HEK293 (cell line): ENCODE measurements at regions not wholly inside any gene's neighbourhood (a gene's known extent, or its start where the extent isn't known, plus 50 kb on each side); places are given as distances from the start of the nearest gene placed in this dataset.

ENCODE experiments used
- CTCF ChIA-PET: fragments of 350-600 bp; formaldehyde crosslinking; extraction: SDS; loops from one replicate; lab custom pipeline; 2021; ENCODE audit warnings: antibody characterized with exemption; lab: Yijun Ruan, JAX
- POLR2A ChIA-PET: fragments of 300-600 bp; formaldehyde crosslinking; extraction: SDS; loops from one replicate; lab custom pipeline; 2020; ENCODE audit warnings: antibody characterized with exemption, inconsistent platforms; lab: Yijun Ruan, JAX
- H3K27ac ChIP-seq: fragments of 200-500 bp; sonication (Bioruptor generic); 2 replicates; pipeline ENCODE4 v1.5.1; 2014; ENCODE audit warnings: low read depth, low read length, control low read depth, inconsistent platforms; ENCODE audit errors: extremely low read depth
- H3K36me3 ChIP-seq, 2 experiments: fragments of 200-500 bp in 1 of 2; sonication (Bioruptor generic) in 1 of 2; 1 replicate in 1 of 2; 2 replicates in 1 of 2; pipeline ENCODE4 v1.5.1; 2014 to 2017; ENCODE audit warnings: inconsistent platforms in 2 of 2, low read length in 2 of 2; ENCODE audit not compliant: control insufficient read depth in 2 of 2, insufficient read depth in 1 of 2
- H3K4me1 ChIP-seq: fragments of 200-500 bp; sonication (Bioruptor generic); 2 replicates; pipeline ENCODE4 v1.5.1; 2014; ENCODE audit warnings: mild to moderate bottlenecking, low read length, inconsistent platforms; ENCODE audit not compliant: control insufficient read depth, insufficient read depth
- H3K4me3 ChIP-seq: 2 replicates; pipeline ENCODE4 v1.5.1; 2011; ENCODE audit warnings: low read depth, mild to moderate bottlenecking, control low read depth, low read length, moderate library complexity
- H3K9me3 ChIP-seq: fragments of 200-500 bp; sonication (Bioruptor generic); 2 replicates; pipeline ENCODE4 v1.5.1; 2014; ENCODE audit warnings: low read depth, low read length, inconsistent platforms; ENCODE audit not compliant: control insufficient read depth, insufficient read depth
- FEZF1 ChIP-seq: fragments of 450-650 bp; formaldehyde crosslinking; IDR thresholded peaks from 2 replicates; pipeline ENCODE4 v1.5.1; 2016; ENCODE audit warnings: missing biosample characterization, missing genetic modification characterization
- GFI1B ChIP-seq: fragments of 450-650 bp; formaldehyde crosslinking; IDR thresholded peaks from 2 replicates; pipeline ENCODE4 v1.5.1; 2016; ENCODE audit warnings: missing biosample characterization, missing genetic modification characterization
- GLIS1 ChIP-seq: fragments of 450-650 bp; formaldehyde crosslinking; IDR thresholded peaks from 2 replicates; pipeline ENCODE4 v1.5.1; 2016; ENCODE audit warnings: missing biosample characterization, missing genetic modification characterization
- HOXC10 ChIP-seq: sonication (generic); formaldehyde crosslinking; IDR thresholded peaks from 2 replicates; pipeline ENCODE4 v1.8.1; 2023; ENCODE audit warnings: mild to moderate bottlenecking, missing genetic modification reagents
- INSM2 ChIP-seq: fragments of 450-650 bp; formaldehyde crosslinking; IDR thresholded peaks from 2 replicates; pipeline ENCODE4 v1.5.1; 2016; ENCODE audit warnings: missing biosample characterization, missing genetic modification characterization
- MEIS1 ChIP-seq: sonication (generic); formaldehyde crosslinking; IDR thresholded peaks from 2 replicates; pipeline ENCODE4 v1.8.1; 2022; ENCODE audit warnings: missing genetic modification reagents, mild to moderate bottlenecking, borderline replicate concordance
- MYNN ChIP-seq: fragments of 450-650 bp; formaldehyde crosslinking; IDR thresholded peaks from 2 replicates; pipeline ENCODE4 v1.5.1; 2016; ENCODE audit warnings: missing biosample characterization, missing genetic modification characterization, borderline replicate concordance
- REPIN1 ChIP-seq: fragments of 450-650 bp; formaldehyde crosslinking; IDR thresholded peaks from 2 replicates; pipeline ENCODE4 v1.5.1; 2017; ENCODE audit warnings: missing biosample characterization, missing genetic modification characterization, low read depth
- ZBTB48 ChIP-seq: fragments of 450-650 bp; formaldehyde crosslinking; IDR thresholded peaks from 2 replicates; pipeline ENCODE4 v1.5.1; 2016; ENCODE audit warnings: missing biosample characterization, missing genetic modification characterization
- ZFP3 ChIP-seq: fragments of 450-650 bp; formaldehyde crosslinking; IDR thresholded peaks from 2 replicates; pipeline ENCODE4 v1.5.1; 2016; ENCODE audit warnings: low read depth, missing biosample characterization, missing genetic modification characterization
- ZFP69B ChIP-seq: fragments of 450-650 bp; formaldehyde crosslinking; IDR thresholded peaks from 2 replicates; pipeline ENCODE4 v1.5.1; 2016; ENCODE audit warnings: missing biosample characterization, missing genetic modification characterization
- ZNF112 ChIP-seq: fragments of 450-650 bp; formaldehyde crosslinking; IDR thresholded peaks from 2 replicates; pipeline ENCODE4 v1.5.0; 2017; ENCODE audit warnings: missing biosample characterization, missing genetic modification characterization
- ZNF341 ChIP-seq: fragments of 450-650 bp; formaldehyde crosslinking; IDR thresholded peaks from 2 replicates; pipeline ENCODE4; 2016; ENCODE audit warnings: low read depth, missing biosample characterization, missing genetic modification characterization
- ZNF510 ChIP-seq: fragments of 450-650 bp; formaldehyde crosslinking; IDR thresholded peaks from 2 replicates; pipeline ENCODE4 v1.5.1; 2018; ENCODE audit warnings: mild to moderate bottlenecking, missing genetic modification characterization, missing biosample characterization; ENCODE audit not compliant: insufficient replicate concordance
- ZNF585B ChIP-seq: fragments of 450-650 bp; formaldehyde crosslinking; IDR thresholded peaks from 2 replicates; pipeline ENCODE4 v1.5.1; 2016; ENCODE audit warnings: missing biosample characterization, missing genetic modification characterization
- ZNF600 ChIP-seq: fragments of 450-650 bp; formaldehyde crosslinking; IDR thresholded peaks from 2 replicates; pipeline ENCODE4 v1.5.1; 2016; ENCODE audit warnings: missing biosample characterization, missing genetic modification characterization
- ZNF660 ChIP-seq: fragments of 450-650 bp; IDR thresholded peaks from 2 replicates; pipeline ENCODE4 v1.5.1; 2018; ENCODE audit warnings: missing biosample characterization, mild to moderate bottlenecking, missing genetic modification characterization
- ZNF747 ChIP-seq: fragments of 450-650 bp; formaldehyde crosslinking; IDR thresholded peaks from 2 replicates; pipeline ENCODE4 v1.5.1; 2016; ENCODE audit warnings: missing biosample characterization, missing genetic modification characterization
- ZNF776 ChIP-seq: fragments of 450-650 bp; formaldehyde crosslinking; IDR thresholded peaks from 2 replicates; pipeline ENCODE4 v1.5.0; 2017; ENCODE audit warnings: missing biosample characterization, missing genetic modification characterization, borderline replicate concordance
- ZNF785 ChIP-seq: fragments of 450-650 bp; formaldehyde crosslinking; IDR thresholded peaks from 2 replicates; pipeline ENCODE4 v1.5.1; 2016; ENCODE audit warnings: missing biosample characterization, missing genetic modification characterization
- ZNF830 ChIP-seq: fragments of 450-650 bp; IDR thresholded peaks from 2 replicates; pipeline ENCODE4 v1.5.0; 2018; ENCODE audit warnings: missing biosample characterization, missing genetic modification characterization, low read depth, mild to moderate bottlenecking, moderate library complexity
- TF ChIP-seq, protein P1 (sequence below): fragments of 450-650 bp; formaldehyde crosslinking; conservative IDR thresholded peaks from 2 replicates; pipeline ENCODE4 v1.5.1; 2016; ENCODE audit warnings: low read depth, missing biosample characterization, missing genetic modification characterization
- TF ChIP-seq, protein P2 (sequence below): fragments of 450-650 bp; formaldehyde crosslinking; IDR thresholded peaks from 2 replicates; pipeline ENCODE4 v1.5.1; 2016; ENCODE audit warnings: missing biosample characterization, missing genetic modification characterization, low read depth
- TF ChIP-seq, protein P3 (sequence below): IDR thresholded peaks from 2 replicates; pipeline ENCODE4 v1.6.1; 2011; ENCODE audit warnings: mild to moderate bottlenecking, low read depth, low read length, borderline replicate concordance

- no peak overlapping the region for H3K4me3 ChIP-seq
- no peaks in the 10 kb centered on the region for H3K36me3 ChIP-seq
- TF ChIP-seq GLIS1 (no peak), MYNN (tag by site-specific recombination) (no peak), INSM2 (tag by site-specific recombination) (no peak), ZNF830 (tag by site-specific recombination) (no peak), ZNF341 (tag by site-specific recombination) (no peak), ZNF510 (tag by site-specific recombination) (no peak), ZFP69B (tag by site-specific recombination) (no peak), ZNF776 (tag by site-specific recombination) (no peak), REPIN1 (tag by site-specific recombination) (no peak), HOXC10 (CRISPR knock-in tag) (no peak), ZNF747 (tag by site-specific recombination) (no peak)
- TF ChIP-seq, protein P1, sequence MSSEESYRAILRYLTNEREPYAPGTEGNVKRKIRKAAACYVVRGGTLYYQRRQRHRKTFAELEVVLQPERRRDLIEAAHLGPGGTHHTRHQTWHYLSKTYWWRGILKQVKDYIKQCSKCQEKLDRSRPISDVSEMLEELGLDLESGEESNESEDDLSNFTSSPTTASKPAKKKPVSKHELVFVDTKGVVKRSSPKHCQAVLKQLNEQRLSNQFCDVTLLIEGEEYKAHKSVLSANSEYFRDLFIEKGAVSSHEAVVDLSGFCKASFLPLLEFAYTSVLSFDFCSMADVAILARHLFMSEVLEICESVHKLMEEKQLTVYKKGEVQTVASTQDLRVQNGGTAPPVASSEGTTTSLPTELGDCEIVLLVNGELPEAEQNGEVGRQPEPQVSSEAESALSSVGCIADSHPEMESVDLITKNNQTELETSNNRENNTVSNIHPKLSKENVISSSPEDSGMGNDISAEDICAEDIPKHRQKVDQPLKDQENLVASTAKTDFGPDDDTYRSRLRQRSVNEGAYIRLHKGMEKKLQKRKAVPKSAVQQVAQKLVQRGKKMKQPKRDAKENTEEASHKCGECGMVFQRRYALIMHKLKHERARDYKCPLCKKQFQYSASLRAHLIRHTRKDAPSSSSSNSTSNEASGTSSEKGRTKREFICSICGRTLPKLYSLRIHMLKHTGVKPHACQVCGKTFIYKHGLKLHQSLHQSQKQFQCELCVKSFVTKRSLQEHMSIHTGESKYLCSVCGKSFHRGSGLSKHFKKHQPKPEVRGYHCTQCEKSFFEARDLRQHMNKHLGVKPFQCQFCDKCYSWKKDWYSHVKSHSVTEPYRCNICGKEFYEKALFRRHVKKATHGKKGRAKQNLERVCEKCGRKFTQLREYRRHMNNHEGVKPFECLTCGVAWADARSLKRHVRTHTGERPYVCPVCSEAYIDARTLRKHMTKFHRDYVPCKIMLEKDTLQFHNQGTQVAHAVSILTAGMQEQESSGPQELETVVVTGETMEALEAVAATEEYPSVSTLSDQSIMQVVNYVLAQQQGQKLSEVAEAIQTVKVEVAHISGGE (tag by site-specific recombination) = no peak
- TF ChIP-seq, protein P2, sequence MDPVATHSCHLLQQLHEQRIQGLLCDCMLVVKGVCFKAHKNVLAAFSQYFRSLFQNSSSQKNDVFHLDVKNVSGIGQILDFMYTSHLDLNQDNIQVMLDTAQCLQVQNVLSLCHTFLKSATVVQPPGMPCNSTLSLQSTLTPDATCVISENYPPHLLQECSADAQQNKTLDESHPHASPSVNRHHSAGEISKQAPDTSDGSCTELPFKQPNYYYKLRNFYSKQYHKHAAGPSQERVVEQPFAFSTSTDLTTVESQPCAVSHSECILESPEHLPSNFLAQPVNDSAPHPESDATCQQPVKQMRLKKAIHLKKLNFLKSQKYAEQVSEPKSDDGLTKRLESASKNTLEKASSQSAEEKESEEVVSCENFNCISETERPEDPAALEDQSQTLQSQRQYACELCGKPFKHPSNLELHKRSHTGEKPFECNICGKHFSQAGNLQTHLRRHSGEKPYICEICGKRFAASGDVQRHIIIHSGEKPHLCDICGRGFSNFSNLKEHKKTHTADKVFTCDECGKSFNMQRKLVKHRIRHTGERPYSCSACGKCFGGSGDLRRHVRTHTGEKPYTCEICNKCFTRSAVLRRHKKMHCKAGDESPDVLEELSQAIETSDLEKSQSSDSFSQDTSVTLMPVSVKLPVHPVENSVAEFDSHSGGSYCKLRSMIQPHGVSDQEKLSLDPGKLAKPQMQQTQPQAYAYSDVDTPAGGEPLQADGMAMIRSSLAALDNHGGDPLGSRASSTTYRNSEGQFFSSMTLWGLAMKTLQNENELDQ (tag by site-specific recombination) = no peak
- no peak overlapping the region for H3K27ac ChIP-seq
- ChIA-PET POLR2A (no interaction called here), CTCF (interaction anchor here (0.6 kb wide), 2 partner anchors 49 to 310 kb away, joined by 3 read pairs; no protein-coding TSS in a partner anchor)
- H3K4me1 ChIP-seq = no peaks in the 10 kb centered on the region
- no peaks in the 10 kb centered on the region for H3K9me3 ChIP-seq
Measured at GRCh38 chr6:18577491-18577890, 190.3 kb downstream of the RNF144B start.

DNA sequence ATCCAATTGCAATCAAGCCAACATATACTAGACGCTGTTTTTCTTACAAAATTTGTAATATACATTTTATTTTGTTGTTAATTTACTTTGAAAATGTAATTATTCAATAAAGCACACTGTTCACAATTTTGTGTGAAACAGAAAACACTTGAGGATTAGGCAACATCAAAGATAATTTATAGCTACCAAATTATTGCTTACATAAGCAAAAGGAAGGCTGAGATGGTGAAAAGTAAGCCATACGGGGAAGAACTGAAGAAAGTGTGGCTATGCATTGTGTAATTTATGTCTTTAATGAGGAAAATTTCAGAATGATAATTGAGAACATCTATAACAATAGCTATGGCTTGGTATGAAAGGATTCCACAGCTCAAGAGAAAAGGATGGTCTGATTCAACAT is 192.0 kb downstream of the RNF144B start:
- CTCF ChIA-PET = interaction anchor here (0.7 kb wide), 1 partner anchor 255 kb away, joined by 5 read pairs; no protein-coding TSS in a partner anchor
- no peaks in the 10 kb centered on the region for H3K9me3 ChIP-seq
- POLR2A ChIA-PET = no interaction called here
- no peak overlapping the region for H3K27ac ChIP-seq
- no peaks in the 10 kb centered on the region for H3K4me1 ChIP-seq
- H3K36me3 ChIP-seq = no peaks in the 10 kb centered on the region
- H3K4me3 ChIP-seq = no peak overlapping the region
- no peak for TF ChIP-seq ZNF510 (tag by site-specific recombination)
- TF ChIP-seq ZNF585B (tag by site-specific recombination) = no peak
- no peak for TF ChIP-seq FEZF1 (tag by site-specific recombination)
- TF ChIP-seq GFI1B = no peak
- TF ChIP-seq ZNF660 (tag by site-specific recombination) = no peak
- no peak for TF ChIP-seq ZNF112 (tag by site-specific recombination)
- no peak for TF ChIP-seq ZNF747 (tag by site-specific recombination)
- TF ChIP-seq ZFP3 = no peak
- TF ChIP-seq ZNF830 (tag by site-specific recombination) = no peak
- TF ChIP-seq, protein P3, sequence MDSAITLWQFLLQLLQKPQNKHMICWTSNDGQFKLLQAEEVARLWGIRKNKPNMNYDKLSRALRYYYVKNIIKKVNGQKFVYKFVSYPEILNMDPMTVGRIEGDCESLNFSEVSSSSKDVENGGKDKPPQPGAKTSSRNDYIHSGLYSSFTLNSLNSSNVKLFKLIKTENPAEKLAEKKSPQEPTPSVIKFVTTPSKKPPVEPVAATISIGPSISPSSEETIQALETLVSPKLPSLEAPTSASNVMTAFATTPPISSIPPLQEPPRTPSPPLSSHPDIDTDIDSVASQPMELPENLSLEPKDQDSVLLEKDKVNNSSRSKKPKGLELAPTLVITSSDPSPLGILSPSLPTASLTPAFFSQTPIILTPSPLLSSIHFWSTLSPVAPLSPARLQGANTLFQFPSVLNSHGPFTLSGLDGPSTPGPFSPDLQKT = no peak
- no peak for TF ChIP-seq ZBTB48 (tag by site-specific recombination)
- no peak for TF ChIP-seq ZNF785
- TF ChIP-seq MEIS1 (CRISPR knock-in tag) = no peak
- no peak for TF ChIP-seq ZNF600 (tag by site-specific recombination)
